Prostate gland (tissue), 2 donors: ENCODE measurements at regions not wholly inside any gene's neighbourhood (a gene's known extent, or its start where the extent isn't known, plus 50 kb on each side); places are given as distances from the start of the nearest gene placed in this dataset.

Experiments
- DNase-seq: peaks from one replicate; pipeline ENCODE4 v3.0.0-alpha.2; 2019; ENCODE audit warnings: low spot score
- H3K27ac ChIP-seq, 2 donors: fragments of 200-600 bp; sonication (generic); 2 replicates each; pipeline ENCODE4 v1.5.1; 2017 to 2019
- H3K27me3 ChIP-seq: fragments of 200-600 bp; sonication (generic); replicated peaks from 2 replicates; pipeline ENCODE4 v1.5.1; 2019; ENCODE audit not compliant: insufficient read depth
- H3K36me3 ChIP-seq, 2 donors: fragments of 200-600 bp; sonication (generic); 1 replicate in 1 of 2; 2 replicates in 1 of 2; pipeline versions ENCODE4 v1.5.1 to v1.8.1; 2017 to 2019
- H3K4me1 ChIP-seq: fragments of 200-600 bp; sonication (generic); replicated peaks from 2 replicates; pipeline ENCODE4 v1.5.1; 2019
- H3K4me3 ChIP-seq, 2 donors: fragments of 200-600 bp; sonication (generic); 2 replicates each; pipeline ENCODE4 v1.5.1; 2017 to 2019
- H3K9me3 ChIP-seq: fragments of 200-600 bp; sonication (generic); 2 replicates; pipeline ENCODE4 v1.5.1; 2017
- CTCF ChIP-seq, 4 experiments: fragments of 200-600 bp in 2 of 4; fragments of 450-650 bp in 2 of 4; sonication (generic) in 2 of 4; IDR thresholded peaks; 1 replicate in 3 of 4; 2 replicates in 1 of 4; pipeline ENCODE4 v1.5.1; 2016 to 2019; ENCODE audit warnings: antibody characterized with exemption in 4 of 4, mild to moderate bottlenecking in 2 of 4, moderate library complexity in 2 of 4
- POLR2A ChIP-seq: fragments of 450-650 bp; IDR thresholded peaks from one replicate; pipeline ENCODE4 v1.6.1; 2016; ENCODE audit warnings: antibody characterized with exemption, mild to moderate bottlenecking
- POLR2AphosphoS5 ChIP-seq: sonication (generic); formaldehyde crosslinking; IDR thresholded peaks from one replicate; pipeline ENCODE4 v1.6.1; 2017; ENCODE audit warnings: antibody characterized with exemption
- WGBS: methylation state at CpG from one replicate; pipeline ENCODE4 v1.1.5; 2018; 5-methylcytosine and 5-hydroxymethylcytosine counted together
- intact Hi-C: fragments of 100-400 bp; cut with DNase I; formaldehyde crosslinking; loops from one replicate; pipeline ENCODE4 v1.14.2; 2022

GRCh38 chr1:18535391-18536210, 54.9 kb downstream of the KLHDC7A start:
- DNase-seq: peak; percentile 71
- intact Hi-C loops: no loop called here

GRCh38 chr1:18536356-18536755, 55.6 kb downstream of the KLHDC7A start:
- WGBS: 80% methylated on average over 2 of the region's 2 CpGs
- no peak for DNase-seq
- Histone ChIP-seq H3K36me3 (no peaks in the 10 kb centered on the region), H3K27ac (no peak overlapping the region), H3K9me3 (no peaks in the 10 kb centered on the region), H3K4me1 (no peaks in the 10 kb centered on the region), H3K4me3 (no peak overlapping the region), H3K27me3 (no peaks in the 10 kb centered on the region)
- intact Hi-C loops: no loop called here
- no peak for TF ChIP-seq POLR2A
- TF ChIP-seq CTCF (IDR thresholded peaks at IDR 0.05): no peak
- no peak for TF ChIP-seq POLR2AphosphoS5

More at GRCh38 chr1:18535391-18536210, 54.9 kb downstream of the KLHDC7A start:
- no peak overlapping the region for H3K4me3 ChIP-seq
- TF ChIP-seq POLR2AphosphoS5: peak; percentile 86
- no peak for TF ChIP-seq POLR2A
- no peak for TF ChIP-seq CTCF (IDR thresholded peaks at IDR 0.05)
- H3K9me3 ChIP-seq: no peaks in the 10 kb centered on the region
- H3K36me3 ChIP-seq: no peaks in the 10 kb centered on the region
- no peaks in the 10 kb centered on the region for H3K4me1 ChIP-seq
- no peak overlapping the region for H3K27ac ChIP-seq
- H3K27me3 ChIP-seq: no peaks in the 10 kb centered on the region
- WGBS: 56% methylated on average over 14 of the region's 14 CpGs

GRCh38 chr1:18536915-18537314, 56.2 kb downstream of the KLHDC7A start:
- no peak for DNase-seq
- intact Hi-C loops: no loop called here
- 80% methylated on average over 9 of the region's 9 CpGs for WGBS
- no peaks in the 10 kb centered on the region for H3K27me3 ChIP-seq
- TF ChIP-seq CTCF (IDR thresholded peaks at IDR 0.05) (no peak), POLR2AphosphoS5 (no peak), POLR2A (no peak)
- H3K36me3 ChIP-seq: no peaks in the 10 kb centered on the region
- H3K4me1 ChIP-seq: no peaks in the 10 kb centered on the region
- no peak overlapping the region for H3K27ac ChIP-seq
- no peak overlapping the region for H3K4me3 ChIP-seq
- H3K9me3 ChIP-seq: no peaks in the 10 kb centered on the region

GRCh38 chr1:18537386-18538306, 56.9 kb downstream of the KLHDC7A start:
- Histone ChIP-seq H3K36me3 (no peaks in the 10 kb centered on the region), H3K9me3 (no peaks in the 10 kb centered on the region), H3K27ac (no peak overlapping the region), H3K4me3 (no peak overlapping the region), H3K4me1 (no peaks in the 10 kb centered on the region), H3K27me3 (no peaks in the 10 kb centered on the region)
- 85% methylated on average over 13 of the region's 16 CpGs for WGBS
- no peak for DNase-seq
- intact Hi-C loops: no loop called here
- TF ChIP-seq CTCF (IDR thresholded peaks at IDR 0.05) (no peak), POLR2A (no peak), POLR2AphosphoS5 (no peak)
